ENCODE measurements at regions not wholly inside any gene's neighbourhood (a gene's known extent, or its start where the extent isn't known, plus 50 kb on each side); places are given as distances from the start of the nearest gene placed in this dataset.

DNA sequence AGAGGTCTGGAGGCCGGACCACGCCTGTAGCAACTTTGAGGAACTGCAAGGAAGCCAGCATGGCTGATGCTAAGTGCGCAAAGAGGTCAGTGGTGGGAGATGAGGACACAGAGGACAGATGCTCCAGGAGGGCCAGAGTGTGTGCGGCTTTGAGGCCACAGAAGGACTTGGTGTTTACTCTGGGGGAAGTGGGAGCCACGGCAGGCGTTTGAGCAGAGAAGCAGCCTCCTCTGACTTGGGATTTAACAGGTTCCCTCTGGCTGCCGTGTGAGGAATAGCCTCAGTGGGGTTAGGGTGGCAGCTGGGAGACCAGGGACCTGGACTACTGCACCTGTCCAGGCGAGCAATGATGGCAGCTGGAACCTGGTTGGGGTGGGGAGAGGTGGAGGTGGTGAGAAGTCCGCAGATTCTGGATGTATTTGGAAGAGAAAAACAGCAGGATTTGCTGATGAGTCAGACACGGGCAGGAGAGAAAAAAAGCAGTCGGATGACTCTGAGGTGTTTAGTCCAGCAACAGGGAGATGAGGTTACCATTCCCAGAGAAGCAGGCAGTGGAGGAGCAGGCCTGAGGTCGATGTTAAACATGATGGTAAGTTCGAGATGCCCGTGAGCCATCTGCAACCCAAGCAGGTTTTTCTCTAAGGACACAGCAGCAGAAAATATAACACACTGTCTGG is 143.5 kb downstream of the SCARB1 start:
- no peak overlapping the region for H3K4me3 ChIP-seq (ENCODE audit: low read depth, low read length)
- TF ChIP-seq, protein P1, sequence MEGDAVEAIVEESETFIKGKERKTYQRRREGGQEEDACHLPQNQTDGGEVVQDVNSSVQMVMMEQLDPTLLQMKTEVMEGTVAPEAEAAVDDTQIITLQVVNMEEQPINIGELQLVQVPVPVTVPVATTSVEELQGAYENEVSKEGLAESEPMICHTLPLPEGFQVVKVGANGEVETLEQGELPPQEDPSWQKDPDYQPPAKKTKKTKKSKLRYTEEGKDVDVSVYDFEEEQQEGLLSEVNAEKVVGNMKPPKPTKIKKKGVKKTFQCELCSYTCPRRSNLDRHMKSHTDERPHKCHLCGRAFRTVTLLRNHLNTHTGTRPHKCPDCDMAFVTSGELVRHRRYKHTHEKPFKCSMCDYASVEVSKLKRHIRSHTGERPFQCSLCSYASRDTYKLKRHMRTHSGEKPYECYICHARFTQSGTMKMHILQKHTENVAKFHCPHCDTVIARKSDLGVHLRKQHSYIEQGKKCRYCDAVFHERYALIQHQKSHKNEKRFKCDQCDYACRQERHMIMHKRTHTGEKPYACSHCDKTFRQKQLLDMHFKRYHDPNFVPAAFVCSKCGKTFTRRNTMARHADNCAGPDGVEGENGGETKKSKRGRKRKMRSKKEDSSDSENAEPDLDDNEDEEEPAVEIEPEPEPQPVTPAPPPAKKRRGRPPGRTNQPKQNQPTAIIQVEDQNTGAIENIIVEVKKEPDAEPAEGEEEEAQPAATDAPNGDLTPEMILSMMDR (conservative IDR thresholded peaks at IDR 0.05; ENCODE audit: low read depth, low read length): peak; percentile 69
- DNase-seq (ENCODE audit: low read depth): peak; percentile 71

DNA sequence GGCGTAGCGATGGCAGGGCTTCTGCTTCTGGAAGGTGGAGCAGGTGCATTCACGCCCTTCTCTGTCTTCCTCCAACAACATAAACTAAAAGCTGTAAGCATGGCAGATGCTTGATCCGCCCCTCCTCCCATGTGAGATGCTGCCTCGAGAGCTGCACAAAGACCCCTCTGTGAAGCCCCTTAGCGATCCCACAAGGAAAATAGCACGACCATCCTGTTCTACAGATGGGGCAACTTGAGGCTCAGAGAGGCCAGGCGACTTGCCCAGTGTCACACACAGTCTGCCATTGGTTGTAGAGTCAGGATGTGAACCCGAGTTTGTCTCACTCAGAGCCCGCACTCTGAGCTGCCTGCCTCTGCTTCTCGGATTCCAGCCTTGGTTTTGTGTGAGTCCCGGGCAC is 144.4 kb downstream of the SCARB1 start:
- no peak overlapping the region for H3K4me3 ChIP-seq (ENCODE audit: low read depth, low read length)
- TF ChIP-seq, protein P1 (conservative IDR thresholded peaks at IDR 0.05; ENCODE audit: low read depth, low read length): no peak
- no peak for DNase-seq (ENCODE audit: low read depth)

DNA sequence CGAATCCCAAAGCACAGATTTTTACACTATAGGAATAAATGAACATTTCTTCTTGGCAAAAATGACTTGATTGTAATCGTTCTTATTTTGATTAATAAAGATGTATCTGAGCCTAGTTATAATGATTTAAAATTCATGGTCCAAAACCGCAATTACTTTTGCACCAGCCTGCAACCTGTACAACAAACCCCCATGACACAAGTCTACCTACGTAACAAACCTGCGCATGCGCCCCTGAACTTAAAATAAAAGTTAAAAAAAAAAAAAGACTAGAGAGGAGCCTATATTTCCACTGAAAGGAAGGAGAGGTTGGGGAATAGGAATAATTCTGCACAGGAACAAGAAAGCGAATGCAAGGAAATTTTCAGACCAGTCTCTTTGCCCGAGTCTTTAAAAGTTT is 145.2 kb downstream of the SCARB1 start:
- H3K4me3 ChIP-seq (ENCODE audit: low read depth, low read length): no peak overlapping the region
- TF ChIP-seq, protein P1 (conservative IDR thresholded peaks at IDR 0.05; ENCODE audit: low read depth, low read length): no peak
- DNase-seq (ENCODE audit: low read depth): no peak

DNA sequence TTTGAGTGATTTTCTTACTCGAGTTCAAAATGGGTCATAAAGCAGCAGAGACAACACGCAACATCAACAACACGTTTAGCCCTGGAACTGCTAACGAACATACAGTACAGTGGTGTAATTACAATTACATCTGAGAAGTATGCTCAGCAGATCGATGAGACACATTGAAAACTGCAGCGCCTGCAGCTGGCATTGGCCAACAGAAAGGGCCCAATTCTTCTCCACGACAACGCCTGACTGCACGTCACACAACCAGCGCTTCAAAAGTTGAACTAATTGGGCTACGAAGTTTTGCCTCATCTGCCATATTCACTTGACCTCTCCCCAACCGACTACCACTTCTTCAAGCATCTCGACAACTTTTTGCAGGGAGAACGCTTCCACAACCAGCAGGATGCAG is 145.6 kb downstream of the SCARB1 start:
- TF ChIP-seq, protein P1 (conservative IDR thresholded peaks at IDR 0.05; ENCODE audit: low read depth, low read length): no peak

DNA sequence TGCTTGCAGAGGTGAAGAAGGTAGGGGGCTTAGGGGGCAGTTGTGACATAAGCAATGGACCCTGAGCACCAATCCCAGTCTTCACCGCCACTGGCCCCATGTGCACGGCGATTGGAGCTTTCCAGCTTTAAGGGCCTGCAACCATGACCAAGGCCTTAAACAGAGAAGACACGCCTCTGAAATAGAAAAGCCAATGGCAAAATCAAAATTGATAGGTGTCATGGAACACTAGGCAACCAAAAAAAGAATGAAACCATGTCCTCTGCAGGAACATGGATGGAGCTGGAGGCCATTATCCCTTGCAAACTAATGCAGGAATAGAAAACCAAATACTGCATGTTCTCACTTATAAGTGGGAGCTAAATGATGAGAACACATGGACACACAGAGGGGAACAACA is 146.3 kb downstream of the SCARB1 start:
- no peak overlapping the region for H3K4me3 ChIP-seq (ENCODE audit: low read depth, low read length)
- no peak for DNase-seq (ENCODE audit: low read depth)
- TF ChIP-seq, protein P1 (conservative IDR thresholded peaks at IDR 0.05; ENCODE audit: low read depth, low read length): no peak

More for the DNA sequence above, 145.6 kb downstream of the SCARB1 start:
- H3K4me3 ChIP-seq (ENCODE audit: low read depth, low read length): no peak overlapping the region
- DNase-seq (ENCODE audit: low read depth): no peak

DNA sequence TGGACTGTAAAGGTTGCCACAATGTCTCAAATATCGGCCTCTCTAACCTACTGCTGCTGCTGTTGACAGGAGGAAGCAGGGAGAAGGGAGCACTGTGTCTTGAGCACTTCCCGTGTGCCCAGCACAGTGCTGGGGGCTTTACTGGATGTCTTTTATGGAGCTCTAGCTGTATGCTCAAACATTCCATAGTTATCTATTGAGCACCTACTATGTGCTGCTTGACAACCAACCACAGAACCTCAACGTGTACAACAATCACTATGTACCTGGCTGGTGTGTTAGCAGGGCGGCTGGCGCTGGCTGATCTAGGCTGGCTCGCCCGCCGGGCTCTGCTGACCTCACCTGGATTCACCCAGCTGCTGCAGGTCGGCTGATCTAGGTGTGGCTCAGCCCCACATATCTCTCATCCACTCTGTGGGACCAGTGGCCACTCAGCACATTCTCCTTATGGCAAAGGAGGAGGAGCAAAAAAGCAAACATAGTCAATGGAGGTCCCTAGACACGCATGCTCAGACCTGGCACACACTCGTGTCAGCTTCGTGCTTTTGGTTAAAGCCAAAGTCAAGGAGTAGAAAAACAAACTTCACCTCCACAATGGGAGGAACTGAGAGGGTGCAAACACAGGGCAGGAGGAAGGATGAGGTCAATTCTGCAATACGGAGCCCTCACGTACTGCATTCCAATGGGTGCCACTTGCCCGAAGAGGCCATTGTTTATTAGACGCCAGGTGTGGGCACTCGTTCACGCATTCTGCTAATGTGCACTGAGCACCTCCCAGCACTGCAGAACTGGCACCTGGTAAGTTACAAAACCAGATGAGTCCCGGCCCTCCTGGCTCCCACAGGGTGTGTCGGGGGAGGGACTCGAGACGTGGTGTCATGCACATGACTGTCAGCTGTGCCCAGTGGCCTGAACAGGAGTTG is 147.2 kb downstream of the SCARB1 start:
- TF ChIP-seq, protein P1 (conservative IDR thresholded peaks at IDR 0.05; ENCODE audit: low read depth, low read length): no peak
- DNase-seq (ENCODE audit: low read depth): no peak
- no peak overlapping the region for H3K4me3 ChIP-seq (ENCODE audit: low read depth, low read length)
